IMR-90 (cell line): ENCODE measurements at regions not wholly inside any gene's neighbourhood (a gene's known extent, or its start where the extent isn't known, plus 50 kb on each side); places are given as distances from the start of the nearest gene placed in this dataset.

Source experiments
- MAFK ChIP-seq: IDR thresholded peaks from 2 replicates; pipeline ENCODE4 v1.6.1; 2012; ENCODE audit warnings: low read depth, low read length, improper control_type of control experiment
- POLR2A ChIP-seq: IDR thresholded peaks from 2 replicates; pipeline ENCODE4 v1.6.1; 2012; ENCODE audit warnings: mild to moderate bottlenecking, low read depth, low read length
- RFX5 ChIP-seq: IDR thresholded peaks from 2 replicates; pipeline ENCODE4 v1.8.0; 2012; ENCODE audit warnings: low read depth, mild to moderate bottlenecking, low read length, moderate library complexity
- TF ChIP-seq, protein P1 (sequence below): conservative IDR thresholded peaks from 2 replicates; pipeline ENCODE4 v1.5.1; 2012; ENCODE audit warnings: mild to moderate bottlenecking, low read depth, low read length, improper control_type of control experiment

DNA sequence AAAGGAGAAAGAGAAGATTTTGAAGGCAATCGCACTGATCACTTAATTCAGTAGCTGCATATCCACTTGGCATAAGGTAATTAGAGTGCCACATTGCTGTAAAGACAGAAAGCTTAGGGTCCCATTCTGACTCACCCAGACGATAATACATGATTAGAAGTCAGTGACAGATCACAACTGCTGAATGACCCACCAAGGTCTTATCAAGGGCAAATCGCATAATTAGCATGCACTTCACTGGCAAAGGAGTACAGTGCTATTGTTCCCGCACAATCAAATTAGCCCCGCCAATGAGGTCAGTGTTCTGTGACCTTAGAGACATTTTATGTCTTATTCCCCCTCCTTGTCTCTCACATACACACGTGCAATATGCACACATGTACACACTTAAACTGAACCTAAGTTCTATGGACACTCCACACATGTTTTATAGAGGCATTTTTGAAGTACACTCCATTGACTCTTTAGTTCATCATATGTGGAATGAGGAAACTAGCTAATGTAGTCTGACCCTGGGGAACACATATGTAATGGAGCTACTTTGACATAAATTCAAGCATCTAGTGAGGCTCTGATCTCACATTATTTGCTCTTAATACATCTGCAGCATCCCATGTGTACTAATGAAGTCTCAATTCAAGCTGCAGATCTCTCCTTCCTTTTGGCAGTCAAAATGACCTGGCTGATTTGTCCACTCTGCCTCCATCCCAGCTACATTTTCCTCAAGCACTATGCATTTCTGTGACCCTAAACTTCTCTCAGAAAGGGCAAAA is 673.8 kb upstream of the FANCL start:
- TF ChIP-seq, protein P1, sequence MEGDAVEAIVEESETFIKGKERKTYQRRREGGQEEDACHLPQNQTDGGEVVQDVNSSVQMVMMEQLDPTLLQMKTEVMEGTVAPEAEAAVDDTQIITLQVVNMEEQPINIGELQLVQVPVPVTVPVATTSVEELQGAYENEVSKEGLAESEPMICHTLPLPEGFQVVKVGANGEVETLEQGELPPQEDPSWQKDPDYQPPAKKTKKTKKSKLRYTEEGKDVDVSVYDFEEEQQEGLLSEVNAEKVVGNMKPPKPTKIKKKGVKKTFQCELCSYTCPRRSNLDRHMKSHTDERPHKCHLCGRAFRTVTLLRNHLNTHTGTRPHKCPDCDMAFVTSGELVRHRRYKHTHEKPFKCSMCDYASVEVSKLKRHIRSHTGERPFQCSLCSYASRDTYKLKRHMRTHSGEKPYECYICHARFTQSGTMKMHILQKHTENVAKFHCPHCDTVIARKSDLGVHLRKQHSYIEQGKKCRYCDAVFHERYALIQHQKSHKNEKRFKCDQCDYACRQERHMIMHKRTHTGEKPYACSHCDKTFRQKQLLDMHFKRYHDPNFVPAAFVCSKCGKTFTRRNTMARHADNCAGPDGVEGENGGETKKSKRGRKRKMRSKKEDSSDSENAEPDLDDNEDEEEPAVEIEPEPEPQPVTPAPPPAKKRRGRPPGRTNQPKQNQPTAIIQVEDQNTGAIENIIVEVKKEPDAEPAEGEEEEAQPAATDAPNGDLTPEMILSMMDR, result no peak
- TF ChIP-seq MAFK (no peak), RFX5 (no peak), POLR2A (no peak)
